Body of pancreas (tissue), 4 donors: ENCODE measurements at regions not wholly inside any gene's neighbourhood (a gene's known extent, or its start where the extent isn't known, plus 50 kb on each side); places are given as distances from the start of the nearest gene placed in this dataset. TPM values are rescaled to one million over a fixed set of nuclear protein-coding genes. Genes with fewer than 3 reads are reported as not detected.
"Not testable (repeated sequence)": the region's sequence is repeated elsewhere in the genome, so short reads cannot be mapped to it uniquely, and the experiment has no call there.

Experiments
- ATAC-seq: fragments of 150-250 bp; one replicate; pipeline ENCODE4 v1.9.1; 2016
- DNase-seq, 4 donors: peaks; one replicate each; pipeline ENCODE4 v3.0.0-alpha.2; 2019
- H3K27ac ChIP-seq, 4 donors: fragments of 200-600 bp; sonication (generic); 1 replicate in 3 of 4; 2 replicates in 1 of 4; pipeline versions ENCODE4 v1.5.1 to v1.6.1; 2016 to 2019; ENCODE audit warnings: mild to moderate bottlenecking in 1 of 4, mixed read lengths in 1 of 4, moderate library complexity in 1 of 4
- H3K27me3 ChIP-seq, 2 donors: fragments of 200-600 bp; sonication (generic); one replicate each; pipeline ENCODE4 v1.6.0; 2016; ENCODE audit warnings: mild to moderate bottlenecking in 1 of 2
- H3K36me3 ChIP-seq, 2 donors: fragments of 200-600 bp; sonication (generic); replicated peaks in 1 of 2; 2 replicates each; pipeline ENCODE4 v1.5.1; 2016; ENCODE audit warnings: low read depth in 2 of 2; ENCODE audit not compliant: insufficient read depth in 1 of 2
- H3K4me1 ChIP-seq: fragments of 200-600 bp; sonication (generic); one replicate; pipeline ENCODE4 v1.6.0; 2016
- H3K4me3 ChIP-seq, 2 donors: fragments of 200-600 bp; sonication (generic); 1 replicate in 1 of 2; 2 replicates in 1 of 2; pipeline ENCODE4 v1.5.1; 2016 to 2019
- H3K9me3 ChIP-seq, 3 donors: fragments of 200-600 bp; sonication (generic); 1 replicate in 2 of 3; 2 replicates in 1 of 3; pipeline ENCODE4 v1.5.1; 2016
- WGBS, 2 donors: methylation state at CpG; one replicate each; pipeline ENCODE4 v1.1.5; 2017; 5-methylcytosine and 5-hydroxymethylcytosine counted together
- intact Hi-C: fragments of 100-400 bp; cut with DNase I; formaldehyde crosslinking; loops from one replicate; pipeline ENCODE4 v1.15.1; 2023
- small RNA-seq: library from RNA; depleted of rRNA; stranded (forward); fragments of <200 nt; gene quantifications from one replicate; pipeline ENCODE3, GENCODE V24; 2016

GRCh38 chrY:17563114-17563513 lies 316.9 kb downstream of the CDY2B start:
- H3K4me1 ChIP-seq, H3K27ac ChIP-seq, H3K4me3 ChIP-seq, DNase-seq, H3K9me3 ChIP-seq, H3K36me3 ChIP-seq, ATAC-seq, H3K27me3 ChIP-seq, intact Hi-C loops: not testable (repeated sequence)
- no CpG with 5 or more reads among the region's 21 CpGs for WGBS, 2 donors

Small RNA genes in the stretch of these regions (small RNA-seq; reads per million reads assigned to genes)
- gene RF01518 = not detected
- gene RNU1-128P = not detected
